Urothelium cell line (cell line): ENCODE measurements at regions not wholly inside any gene's neighbourhood (a gene's known extent, or its start where the extent isn't known, plus 50 kb on each side); places are given as distances from the start of the nearest gene placed in this dataset.
"Not testable (repeated sequence)": the region's sequence is repeated elsewhere in the genome, so short reads cannot be mapped to it uniquely, and the experiment has no call there.

Source experiments
- DNase-seq: peaks from one replicate; pipeline ENCODE4 v3.0.0; 2011; ENCODE audit warnings: low spot score, mixed read lengths
- FAIRE-seq: peaks from 2 replicates; lab custom pipeline; 2011; peaks lifted over from hg19 to GRCh38; lab: Jason Lieb, UNC

DNA sequence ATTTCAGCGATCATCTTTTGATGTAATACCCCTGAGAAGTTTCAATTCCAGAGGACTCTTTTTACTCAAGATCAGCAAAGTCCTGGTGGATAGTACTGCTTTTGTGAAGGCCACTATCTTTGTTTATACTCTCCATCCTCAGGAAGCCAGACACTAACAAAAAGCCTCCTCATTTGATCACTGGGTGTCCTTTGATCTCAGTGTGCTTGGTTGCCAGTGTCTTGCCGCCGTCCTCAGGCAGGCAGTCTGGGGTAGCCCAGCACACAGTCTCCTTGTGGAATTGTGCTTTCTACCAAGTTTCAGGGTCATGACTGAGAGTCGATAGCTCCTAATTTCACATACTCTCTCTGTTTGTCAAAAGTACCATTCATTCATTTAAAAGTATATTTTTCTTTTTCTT, 762.2 kb downstream of the EFNB2 start:
- FAIRE-seq (no peak), DNase-seq (no peak)

DNA sequence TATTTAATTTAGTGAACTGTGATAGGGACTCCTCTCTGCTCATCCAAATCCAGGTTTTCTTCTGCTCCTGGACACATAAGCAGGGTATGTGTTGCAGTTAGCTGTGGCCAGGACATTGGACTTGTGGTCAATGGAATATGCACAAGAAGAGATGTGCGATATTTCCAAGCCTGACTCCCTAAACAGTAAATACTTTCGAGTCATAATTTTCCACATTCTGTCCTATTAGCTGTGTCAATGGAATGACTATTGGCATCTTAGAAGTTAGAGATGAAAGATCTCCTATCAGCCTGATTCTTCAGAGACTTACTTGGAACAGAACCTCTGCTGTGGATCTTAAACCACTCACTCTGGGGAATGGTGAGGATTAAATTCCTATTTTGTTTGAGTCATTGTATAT, 771.0 kb downstream of the EFNB2 start:
- DNase-seq (no peak), FAIRE-seq (no peak)

DNA sequence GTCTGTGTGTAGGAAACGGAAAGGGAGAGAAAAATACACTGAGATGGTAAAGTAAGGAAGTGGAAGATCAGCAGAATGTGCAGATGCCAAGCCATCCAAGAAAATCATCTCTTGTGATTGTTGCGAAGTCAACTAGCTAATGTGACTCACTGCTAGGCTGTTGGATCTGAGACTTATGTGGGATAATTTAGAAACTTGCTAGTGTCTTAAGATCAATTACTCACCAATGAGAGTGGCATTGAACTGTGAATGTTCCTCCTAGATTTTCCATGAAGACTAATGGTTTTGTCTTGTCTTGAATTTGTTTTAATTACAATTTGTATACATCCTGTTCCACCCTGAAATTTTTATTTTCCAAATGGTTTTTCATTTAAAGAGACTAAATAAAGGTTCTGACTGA, 771.6 kb downstream of the EFNB2 start:
- DNase-seq (no peak), FAIRE-seq (no peak)

DNA sequence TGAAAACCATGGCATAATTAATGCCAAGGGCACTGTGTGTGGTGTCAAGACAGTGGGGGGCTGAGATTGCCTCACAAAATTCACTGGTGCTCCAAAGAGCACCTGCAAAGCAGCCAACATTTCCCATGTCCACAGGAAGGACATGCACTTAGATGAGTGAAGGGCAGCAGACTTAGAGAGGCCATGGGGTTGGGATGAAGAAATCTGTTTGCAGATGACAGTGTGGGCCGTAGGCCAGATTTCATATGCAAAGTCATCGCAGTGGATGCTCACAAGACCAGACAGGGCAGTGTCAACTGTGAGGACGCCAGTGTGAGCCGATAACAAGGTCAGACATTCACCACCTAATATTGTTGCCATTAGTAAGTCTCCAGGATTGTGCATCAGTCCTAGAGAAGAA, 773.4 kb downstream of the EFNB2 start:
- DNase-seq (no peak), FAIRE-seq (no peak)

DNA sequence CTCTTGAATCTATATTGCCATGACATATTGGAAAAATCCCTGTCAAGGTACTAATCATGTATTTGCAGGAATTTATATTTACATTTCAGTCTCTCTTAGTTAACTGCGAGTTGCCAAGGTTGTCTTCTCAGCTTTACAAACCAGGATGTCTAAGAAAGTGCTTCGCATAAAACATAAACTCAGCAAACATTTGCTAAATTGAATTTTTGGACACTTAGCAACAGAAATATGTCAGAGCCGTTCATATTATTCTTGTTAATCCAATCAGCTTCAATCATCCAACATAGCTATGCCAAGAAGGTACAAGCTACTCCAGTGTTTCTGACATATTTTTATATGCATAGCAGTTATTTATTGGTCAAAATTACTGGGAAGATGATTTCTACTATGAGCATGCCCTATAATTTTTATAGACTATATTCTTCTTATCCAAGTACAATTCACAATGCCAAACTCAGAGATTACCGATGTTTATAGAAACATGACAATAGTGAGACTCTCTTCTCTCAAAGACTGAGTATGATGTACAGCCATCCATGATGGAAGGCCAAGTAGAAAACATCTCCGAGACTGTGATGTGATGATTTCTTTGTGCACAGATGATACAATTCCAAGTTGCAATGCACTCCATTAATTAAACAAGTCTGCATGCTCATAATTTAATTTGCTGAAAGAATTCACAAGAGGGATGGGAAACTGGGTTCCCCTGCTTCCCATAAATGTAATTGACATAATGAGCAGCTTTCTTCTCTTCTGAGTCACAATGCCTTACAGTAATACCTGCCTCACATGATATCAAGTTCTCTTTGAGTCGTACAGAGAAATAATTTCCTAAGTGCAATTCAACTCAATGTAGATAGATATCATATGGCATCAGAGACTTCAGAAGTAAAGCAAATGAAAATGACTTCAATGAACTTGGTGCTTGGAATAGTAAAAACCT, 776.3 kb downstream of the EFNB2 start:
- FAIRE-seq (no peak), DNase-seq (no peak)

GRCh38 chr13:105740739-105741138, 794.7 kb downstream of the EFNB2 start:
- DNase-seq (no peak), FAIRE-seq (no peak)

GRCh38 chr13:105737688-105738087, 797.8 kb downstream of the EFNB2 start:
- FAIRE-seq: no peak
- DNase-seq: no peak

DNA sequence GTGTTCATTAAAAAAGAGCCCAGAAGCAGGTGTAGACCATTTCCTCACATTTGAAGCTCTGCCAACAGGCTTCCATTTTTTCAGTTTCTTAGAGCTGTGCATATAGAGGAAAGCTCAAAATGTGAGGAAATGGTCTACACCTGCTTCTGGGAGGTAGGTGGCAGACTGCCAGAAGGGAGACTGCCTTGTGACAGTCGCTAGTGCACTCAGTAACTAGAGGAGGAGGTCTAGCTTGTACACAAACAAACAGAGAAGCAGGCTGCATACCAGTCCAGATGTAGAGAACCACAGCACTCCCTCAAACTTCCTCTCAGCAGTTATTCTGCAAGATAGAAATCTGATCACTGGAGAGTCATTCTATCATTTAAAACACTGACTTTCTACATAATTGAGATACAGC, 800.2 kb downstream of the EFNB2 start:
- DNase-seq (no peak), FAIRE-seq (no peak)

DNA sequence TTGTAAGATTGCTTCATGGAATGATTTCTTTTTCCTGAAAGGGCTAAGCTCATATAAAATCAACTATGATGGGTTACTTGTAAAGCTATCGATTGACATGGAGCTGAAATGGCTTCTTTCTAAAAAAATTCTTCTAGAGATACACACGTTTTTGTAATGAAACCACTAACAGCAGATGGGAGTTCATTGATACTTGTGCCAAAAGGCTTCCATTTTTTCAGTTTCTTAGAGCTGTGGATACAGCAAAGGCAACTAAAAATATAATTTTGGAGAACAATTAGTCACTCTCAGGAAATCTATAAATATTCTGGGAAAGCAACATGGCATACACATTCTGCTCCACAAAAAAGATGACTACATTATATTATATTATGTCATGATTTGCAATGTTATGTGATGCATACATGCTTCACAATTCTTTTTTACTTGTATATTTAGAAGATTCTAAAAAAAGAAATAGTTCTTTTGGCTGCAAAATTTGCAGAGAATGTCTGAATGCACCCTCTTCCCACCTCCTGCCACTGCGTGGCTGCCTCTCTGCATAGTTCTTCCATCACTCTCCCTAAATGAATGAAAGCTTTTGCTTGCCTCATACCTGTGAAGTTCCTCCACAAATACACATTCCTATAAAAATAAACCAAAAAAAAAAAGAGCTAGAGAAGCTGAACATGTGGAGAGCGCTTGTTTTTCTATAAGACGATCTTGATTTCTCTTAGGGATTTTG, 802.5 kb downstream of the EFNB2 start:
- DNase-seq: no peak
- FAIRE-seq: no peak

DNA sequence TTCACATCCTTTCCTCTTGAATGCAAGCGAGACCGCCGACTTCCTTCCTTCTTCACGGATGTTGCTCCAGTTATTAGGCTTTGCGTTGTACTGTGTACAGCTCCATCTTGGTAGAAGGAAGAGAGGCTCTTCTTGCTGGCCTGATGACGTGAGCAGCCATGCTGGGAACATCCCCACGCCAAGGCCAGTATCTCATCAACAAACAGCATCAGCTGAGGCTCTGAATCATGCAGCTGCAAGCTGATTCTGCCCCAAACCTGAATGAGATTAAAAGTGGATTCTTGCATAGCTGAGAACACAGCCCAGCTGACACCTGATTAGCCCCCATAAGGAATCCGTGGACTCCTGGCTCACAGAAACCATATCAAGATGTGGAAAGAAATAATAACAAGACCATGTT, 809.6 kb downstream of the EFNB2 start:
- no peak for FAIRE-seq
- no peak for DNase-seq

GRCh38 chr13:105721016-105721415, 814.4 kb downstream of the EFNB2 start:
- no peak for DNase-seq
- FAIRE-seq: no peak

DNA sequence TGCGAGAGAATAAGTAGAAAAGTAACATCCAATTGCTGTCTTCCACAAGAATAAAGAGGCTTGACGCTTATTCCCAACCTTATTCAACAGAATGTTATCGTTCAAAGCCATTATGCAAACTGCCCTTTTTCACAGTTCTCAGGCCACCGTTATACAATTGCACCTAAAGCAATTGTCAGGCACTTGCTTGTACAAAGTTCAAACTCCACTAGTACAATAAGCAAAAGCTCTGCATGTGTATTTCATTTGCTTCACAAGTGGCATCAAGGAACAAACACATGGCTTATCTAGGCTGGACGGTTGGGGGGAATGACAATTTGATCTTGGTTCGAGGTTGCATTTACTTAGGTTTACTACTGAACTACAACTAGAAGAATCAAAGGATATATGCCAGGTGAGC, 815.6 kb downstream of the EFNB2 start:
- DNase-seq (no peak), FAIRE-seq (no peak)

DNA sequence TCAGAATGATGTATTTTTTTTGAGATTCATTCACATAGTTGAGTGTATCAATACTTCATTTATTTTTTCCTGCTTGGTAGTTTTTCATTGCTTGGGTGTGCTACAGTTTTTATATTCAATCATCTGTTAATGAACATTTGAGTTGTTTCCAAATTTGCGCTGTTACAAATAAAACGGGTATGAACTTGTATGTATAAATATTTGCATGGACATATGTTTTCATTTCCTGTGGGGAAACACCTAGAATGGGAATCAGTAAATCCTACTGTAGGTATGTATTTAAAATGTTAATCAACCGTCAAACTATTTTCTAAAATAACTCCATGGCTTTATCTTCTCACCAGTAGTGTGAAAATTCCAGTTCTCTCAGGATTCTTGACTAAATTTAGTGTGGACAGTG, 826.3 kb downstream of the EFNB2 start:
- DNase-seq (no peak), FAIRE-seq (no peak)

- DNase-seq (no peak), FAIRE-seq (no peak)
Observed at GRCh38 chr13:105703843-105704242, 831.6 kb downstream of the EFNB2 start.

DNA sequence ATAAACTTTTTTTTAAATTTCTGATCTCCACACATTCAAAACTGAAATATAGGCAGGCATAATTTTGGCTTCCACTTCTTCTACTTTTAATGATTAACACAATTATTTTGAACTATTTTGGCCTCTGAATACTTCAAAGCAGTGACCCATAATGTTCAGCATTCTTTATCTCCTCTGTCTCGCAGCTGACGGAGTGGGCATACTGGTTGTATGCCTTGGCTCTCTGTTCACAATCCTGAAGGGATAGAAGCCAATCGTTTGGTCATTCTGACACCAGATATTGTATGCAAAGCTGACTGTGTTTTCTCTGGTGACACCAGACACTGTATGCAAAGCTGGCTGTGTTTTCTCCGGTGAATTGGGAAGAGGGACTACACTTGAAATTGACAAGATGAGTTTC, 833.0 kb downstream of the EFNB2 start:
- no peak for FAIRE-seq
- DNase-seq: no peak

DNA sequence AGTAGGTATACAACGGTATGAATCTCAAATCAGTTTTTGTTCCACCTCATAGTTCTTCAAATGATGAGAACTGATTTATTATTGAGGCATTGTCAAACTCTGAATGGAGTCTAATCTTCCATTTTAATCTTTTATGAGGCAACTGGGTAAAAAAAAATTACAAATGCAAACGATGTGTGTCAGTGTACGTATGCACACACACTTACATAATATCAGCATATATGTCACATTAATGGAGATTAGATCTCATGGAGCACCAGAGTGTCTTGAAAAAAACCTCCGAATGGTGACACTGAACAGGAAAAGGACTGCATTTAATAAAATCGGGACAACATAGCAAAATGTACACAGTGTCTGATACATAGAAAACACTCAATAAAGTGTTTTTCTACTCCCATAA, 842.7 kb downstream of the EFNB2 start:
- DNase-seq (no peak), FAIRE-seq (no peak)

DNA sequence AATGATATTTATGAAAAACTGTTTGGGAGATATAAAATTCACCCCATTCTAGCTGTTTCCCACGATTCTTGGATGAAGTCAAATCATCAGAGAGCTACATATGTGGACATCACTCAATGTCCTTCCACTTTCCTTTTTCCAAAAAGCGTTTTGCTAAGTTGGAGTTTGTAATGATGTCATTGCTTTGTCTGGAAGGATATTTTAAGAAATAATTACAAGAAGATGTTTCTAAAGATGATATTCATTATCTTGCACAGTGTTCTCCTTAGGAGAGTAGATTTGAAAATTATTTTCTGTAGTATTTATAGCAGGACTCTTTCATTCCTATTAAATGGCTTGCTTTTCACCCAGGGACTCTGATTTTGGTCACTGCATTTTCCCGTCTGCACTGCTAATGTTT, 851.2 kb downstream of the EFNB2 start:
- DNase-seq (no peak), FAIRE-seq (no peak)

GRCh38 chr13:105679838-105680237, 855.6 kb downstream of the EFNB2 start:
- peak; percentile 8 for DNase-seq
- no peak for FAIRE-seq

DNA sequence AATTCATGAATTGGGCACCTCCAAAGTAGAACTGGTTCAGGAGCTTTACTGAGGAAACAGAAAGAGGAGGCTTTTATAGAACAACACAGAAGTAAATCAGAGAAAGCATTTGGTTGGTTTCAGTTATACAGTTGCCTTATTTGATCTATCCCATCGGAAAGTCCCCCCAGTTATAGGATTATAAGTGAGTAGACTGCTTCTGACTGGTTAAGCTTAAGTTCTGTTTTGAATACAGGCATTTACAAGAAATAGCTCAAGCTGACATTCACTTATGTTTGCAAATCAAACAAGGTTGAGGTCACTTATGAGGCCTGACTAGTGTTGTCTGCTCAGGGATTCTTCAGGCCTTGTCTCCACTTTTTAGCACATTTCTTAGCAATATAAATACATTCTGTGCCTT, 857.4 kb downstream of the EFNB2 start:
- no peak for FAIRE-seq
- no peak for DNase-seq

DNA sequence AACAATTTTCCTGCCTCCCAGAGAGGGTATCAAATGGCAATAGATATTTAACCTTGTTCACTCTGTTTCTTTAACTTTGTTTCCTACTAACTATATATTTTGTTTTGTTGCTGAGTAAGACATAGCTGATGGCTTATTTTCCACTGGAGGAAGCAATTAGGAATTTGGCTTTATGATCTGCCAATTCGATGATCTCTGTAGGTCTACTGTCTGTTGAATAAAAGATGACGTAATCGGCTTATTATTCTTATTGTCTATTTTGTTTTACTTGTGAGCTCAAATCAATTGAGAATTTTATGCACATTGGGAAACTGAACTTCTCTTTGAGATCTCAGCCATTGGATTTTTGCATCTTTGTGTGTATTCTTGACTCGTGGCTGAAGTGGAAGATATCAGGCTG, 862.6 kb downstream of the EFNB2 start:
- FAIRE-seq (no peak), DNase-seq (no peak)

DNA sequence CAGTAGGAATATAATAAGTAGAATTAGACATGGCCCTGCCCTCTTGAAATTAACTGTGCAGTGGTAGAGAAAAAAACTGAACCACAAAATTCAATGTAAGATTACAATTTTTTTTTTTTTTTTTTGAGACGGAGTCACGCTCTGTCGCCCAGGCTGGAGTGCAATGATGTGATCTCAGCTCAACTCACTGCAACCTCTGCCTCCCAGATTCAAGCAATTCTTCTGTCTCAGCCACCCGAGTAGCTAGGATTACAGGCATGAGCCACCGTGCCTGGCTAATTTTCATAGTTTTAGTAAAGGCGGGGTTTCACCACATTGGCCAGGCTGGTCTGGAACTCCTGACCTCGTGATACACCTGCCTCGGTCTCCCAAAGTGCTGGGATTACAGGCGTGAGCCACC, 864.3 kb downstream of the EFNB2 start:
- not testable (repeated sequence) for FAIRE-seq

More for the DNA sequence above, 864.3 kb downstream of the EFNB2 start:
- DNase-seq: not testable (repeated sequence)
